ENCODE measurements at regions not wholly inside any gene's neighbourhood (a gene's known extent, or its start where the extent isn't known, plus 50 kb on each side); places are given as distances from the start of the nearest gene placed in this dataset.

GRCh38 chr19:30778961-30779715, 407.0 kb downstream of the ZNF536 start:
- no peak for TF ChIP-seq POLR2A (IDR thresholded peaks at IDR 0.05)
- TF ChIP-seq CTCF (IDR thresholded peaks at IDR 0.05), result no peak
- TF ChIP-seq EP300 (IDR thresholded peaks at IDR 0.05), result no peak
- H3K4me1 ChIP-seq, result no peaks in the 10 kb centered on the region
- H3K27me3 ChIP-seq, result no peaks in the 10 kb centered on the region
- no peaks in the 10 kb centered on the region for H3K36me3 ChIP-seq
- H3K4me3 ChIP-seq, result no peak overlapping the region
- WGBS, 2 donors, result 79 to 81% methylated on average over 14 of the region's 14 CpGs
- no peaks in the 10 kb centered on the region for H3K9me3 ChIP-seq
- no peak for DNase-seq (ENCODE audit: low spot score in 2 of 2)
- no peak overlapping the region for H3K27ac ChIP-seq

DNA sequence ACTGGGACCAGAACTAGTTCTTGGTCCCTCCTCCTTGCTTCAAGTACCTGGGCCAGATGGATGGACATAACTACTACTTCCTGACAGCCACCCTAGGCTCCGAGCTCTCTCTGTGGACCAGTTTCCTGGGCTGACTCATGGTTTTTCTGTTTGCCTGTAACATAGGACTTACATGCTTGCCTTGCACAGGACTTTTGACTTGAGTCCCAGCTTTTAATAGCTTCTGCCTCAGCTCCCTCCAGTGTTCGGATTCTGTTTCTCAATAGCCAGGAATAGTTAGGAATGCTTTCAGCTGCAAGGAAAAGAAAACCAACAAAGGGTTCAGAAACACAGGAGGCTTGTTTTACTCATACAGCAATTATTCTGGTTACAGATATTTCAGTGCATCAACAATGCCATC, 405.9 kb downstream of the ZNF536 start:
- H3K27ac ChIP-seq, result no peak overlapping the region
- H3K36me3 ChIP-seq, result no peaks in the 10 kb centered on the region
- TF ChIP-seq EP300 (IDR thresholded peaks at IDR 0.05) (no peak), POLR2A (IDR thresholded peaks at IDR 0.05) (no peak), CTCF (IDR thresholded peaks at IDR 0.05) (no peak)
- peaks cover 0 to 2% (median 0%) of the 10 kb centered on the region in 4 donors for H3K9me3 ChIP-seq
- 60 to 76% methylated on average over 2 of the region's 2 CpGs for WGBS, 2 donors
- no peak overlapping the region for H3K4me3 ChIP-seq
- DNase-seq (ENCODE audit: low spot score in 2 of 2), result no peak
- no peaks in the 10 kb centered on the region for H3K27me3 ChIP-seq
- H3K4me1 ChIP-seq, result no peaks in the 10 kb centered on the region

DNA sequence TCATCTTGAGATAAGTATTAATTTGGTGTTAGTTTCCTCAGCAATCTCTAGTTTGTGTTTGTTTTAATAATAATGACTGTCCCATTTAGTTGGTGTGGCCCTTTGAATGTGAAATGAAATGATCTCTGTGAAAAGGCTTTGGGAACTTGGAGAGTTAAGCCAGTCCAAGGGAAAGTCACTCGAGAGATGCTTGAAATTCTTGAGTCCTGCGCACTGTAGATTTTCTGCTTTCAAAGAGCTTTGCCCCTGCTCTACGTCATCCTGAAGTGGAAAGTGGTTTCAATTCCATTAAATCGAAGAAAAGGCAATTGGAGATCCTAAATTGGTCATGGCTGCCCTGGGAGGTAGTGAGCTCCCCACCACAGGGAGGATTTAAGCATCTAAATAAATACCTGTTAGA, 403.8 kb downstream of the ZNF536 start:
- H3K4me3 ChIP-seq, result no peak overlapping the region
- no peaks in the 10 kb centered on the region for H3K36me3 ChIP-seq
- TF ChIP-seq CTCF (IDR thresholded peaks at IDR 0.05) (no peak), POLR2A (IDR thresholded peaks at IDR 0.05) (no peak), EP300 (IDR thresholded peaks at IDR 0.05) (no peak)
- no peaks in the 10 kb centered on the region for H3K27me3 ChIP-seq
- no peak for DNase-seq (ENCODE audit: low spot score in 2 of 2)
- H3K4me1 ChIP-seq, result no peaks in the 10 kb centered on the region
- no peak overlapping the region for H3K27ac ChIP-seq
- WGBS, 2 donors, result 44 to 53% methylated on average over 4 of the region's 4 CpGs
- peaks cover 0 to 11% (median 0%) of the 10 kb centered on the region in 4 donors for H3K9me3 ChIP-seq

DNA sequence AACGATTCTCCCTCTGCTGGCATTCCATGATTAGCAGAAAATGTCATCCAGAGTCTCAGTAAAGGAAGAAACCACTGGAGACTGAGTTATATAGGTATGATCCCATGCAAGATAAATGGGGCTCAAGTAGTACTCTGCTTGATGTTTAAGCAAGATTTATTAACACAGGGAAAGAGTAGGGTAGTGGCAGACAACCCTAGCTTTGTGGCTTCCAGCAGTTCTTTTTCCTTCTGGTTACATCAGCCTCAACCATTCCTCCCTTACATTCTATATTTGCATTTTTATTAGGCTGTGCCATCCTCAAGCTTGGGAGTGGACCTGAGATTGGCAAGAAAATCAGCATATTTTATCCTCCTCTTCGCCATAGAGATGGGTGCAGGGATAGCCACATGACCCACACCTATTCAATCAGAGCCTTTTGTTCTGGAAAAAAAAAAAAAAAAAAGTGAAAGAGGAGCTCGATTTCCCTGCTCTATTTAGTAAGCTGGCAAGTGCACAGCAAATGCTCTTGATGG, 402.1 kb downstream of the ZNF536 start:
- TF ChIP-seq CTCF (IDR thresholded peaks at IDR 0.05) (no peak), POLR2A (IDR thresholded peaks at IDR 0.05) (no peak), EP300 (IDR thresholded peaks at IDR 0.05) (no peak)
- Histone ChIP-seq H3K27ac (no peak overlapping the region), H3K4me3 (no peak overlapping the region), H3K27me3 (no peaks in the 10 kb centered on the region), H3K4me1 (no peaks in the 10 kb centered on the region), H3K9me3 (peaks cover 0 to 11% (median 0%) of the 10 kb centered on the region in 4 donors), H3K36me3 (no peaks in the 10 kb centered on the region)
- WGBS, 2 donors, result 66 to 69% methylated on average over 3 of the region's 3 CpGs
- DNase-seq (ENCODE audit: low spot score in 2 of 2), result no peak

DNA sequence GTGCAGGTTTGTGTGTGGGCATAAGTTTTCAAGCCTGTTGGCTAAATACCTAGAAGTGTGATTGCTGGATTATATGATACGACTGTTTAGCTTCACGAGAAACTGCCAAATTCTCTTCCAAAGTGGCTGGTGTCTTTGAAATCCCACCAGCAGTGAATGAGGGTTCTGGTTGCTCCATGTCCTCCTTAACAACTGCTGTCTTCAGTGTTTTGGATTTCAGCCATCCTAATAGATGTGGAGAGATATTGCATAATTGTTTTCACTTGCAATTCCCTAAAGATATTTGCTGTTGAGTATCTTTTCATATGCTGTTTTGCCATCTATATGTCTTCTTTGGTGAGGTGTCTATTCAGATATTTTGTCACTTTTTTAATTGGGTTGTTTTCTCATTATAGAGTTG, 390.5 kb downstream of the ZNF536 start:
- no peak overlapping the region for H3K27ac ChIP-seq
- peaks cover 0 to 6% (median 0%) of the 10 kb centered on the region in 4 donors for H3K4me1 ChIP-seq
- 33 to 40% methylated on average over 2 of the region's 2 CpGs for WGBS, 2 donors
- H3K4me3 ChIP-seq, result no peak overlapping the region
- TF ChIP-seq EP300 (IDR thresholded peaks at IDR 0.05), result no peak
- TF ChIP-seq POLR2A (IDR thresholded peaks at IDR 0.05), result no peak
- no peak for TF ChIP-seq CTCF (IDR thresholded peaks at IDR 0.05)
- H3K9me3 ChIP-seq, result no peaks in the 10 kb centered on the region
- H3K36me3 ChIP-seq, result no peaks in the 10 kb centered on the region
- no peak for DNase-seq (ENCODE audit: low spot score in 2 of 2)
- no peaks in the 10 kb centered on the region for H3K27me3 ChIP-seq

Data from tibial nerve (tissue), 4 donors.